Mucosa of descending colon (tissue), 3 donors: ENCODE measurements at regions not wholly inside any gene's neighbourhood (a gene's known extent, or its start where the extent isn't known, plus 50 kb on each side); places are given as distances from the start of the nearest gene placed in this dataset.

Experiments
- ATAC-seq: fragments of 200-7000 bp; cut with Tn5 transposase; one replicate; pipeline ENCODE4 v1.9.1; 2020; ENCODE audit warnings: mild to moderate bottlenecking, moderate library complexity
- DNase-seq, 3 donors: peaks; one replicate each; pipeline ENCODE4 v3.0.0-alpha.2; 2020
- H3K36me3 ChIP-seq: fragments of 200-600 bp; one replicate; pipeline ENCODE4 v1.8.0; 2021; ENCODE audit warnings: low read depth, mild to moderate bottlenecking
- H3K4me1 ChIP-seq: fragments of 200-600 bp; one replicate; pipeline ENCODE4 v1.8.0; 2021; ENCODE audit warnings: low read depth, mild to moderate bottlenecking
- H3K4me3 ChIP-seq: fragments of 200-600 bp; one replicate; pipeline ENCODE4 v1.8.0; 2021; ENCODE audit warnings: mild to moderate bottlenecking
- H3K9me3 ChIP-seq: fragments of 200-600 bp; one replicate; pipeline ENCODE4 v1.8.0; 2021; ENCODE audit warnings: mild to moderate bottlenecking
- CTCF ChIP-seq: fragments of 200-600 bp; IDR thresholded peaks from one replicate; pipeline ENCODE4 v1.8.0; 2022; ENCODE audit warnings: antibody characterized with exemption, mild to moderate bottlenecking
- intact Hi-C, 2 donors: fragments of 100-400 bp; cut with DNase I in 1 of 2; cut with micrococcal nuclease in 1 of 2; formaldehyde crosslinking; loops; one replicate each; pipeline versions ENCODE4 v1.11.0 to v1.11.1; 2022; cut with DNase I, micrococcal nuclease
- donor health status: DM: no; HTN: no; CAD: no; lungs with moderate emphysema.
- donor health status: DM: no; HTN: no; CAD: no.
- donor health status: DM: no; HTN: yes; CAD: no.

- Histone ChIP-seq H3K9me3 (no peaks in the 10 kb centered on the region), H3K36me3 (no peaks in the 10 kb centered on the region), H3K4me3 (no peak overlapping the region), H3K4me1 (no peaks in the 10 kb centered on the region)
- no peak for TF ChIP-seq CTCF
- intact Hi-C loops, result no loop called here
- DNase-seq, result no peak
- ATAC-seq, result peak; percentile 64
Measured at GRCh38 chr3:146305808-146306423, 55.0 kb upstream of the PLSCR4 start.

- no peak for ATAC-seq
- intact Hi-C loops, result no loop called here
- Histone ChIP-seq H3K4me3 (no peak overlapping the region), H3K4me1 (no peaks in the 10 kb centered on the region), H3K9me3 (no peaks in the 10 kb centered on the region), H3K36me3 (no peaks in the 10 kb centered on the region)
- no peak for TF ChIP-seq CTCF
- DNase-seq, result no peak
Measured at GRCh38 chr3:146300768-146301167, 49.9 kb upstream of the PLSCR4 start.
